ENCODE measurements at regions not wholly inside any gene's neighbourhood (a gene's known extent, or its start where the extent isn't known, plus 50 kb on each side); places are given as distances from the start of the nearest gene placed in this dataset.

- peak in 4 of 6 experiments; percentile 18 to 57 (median 38) for TF ChIP-seq CTCF (IDR thresholded peaks at IDR 0.05)
- no peak for TF ChIP-seq POLR2A (IDR thresholded peaks at IDR 0.05)
Observed at GRCh38 chr3:90091549-90091948, 984.1 kb downstream of the EPHA3 start.
